ENCODE measurements at regions not wholly inside any gene's neighbourhood (a gene's known extent, or its start where the extent isn't known, plus 50 kb on each side); places are given as distances from the start of the nearest gene placed in this dataset.
A peak's percentile ranks its signal among the peaks of the same experiment; 100 is the strongest.
"Not testable (repeated sequence)": the region's sequence is repeated elsewhere in the genome, so short reads cannot be mapped to it uniquely, and the experiment has no call there.

DNA sequence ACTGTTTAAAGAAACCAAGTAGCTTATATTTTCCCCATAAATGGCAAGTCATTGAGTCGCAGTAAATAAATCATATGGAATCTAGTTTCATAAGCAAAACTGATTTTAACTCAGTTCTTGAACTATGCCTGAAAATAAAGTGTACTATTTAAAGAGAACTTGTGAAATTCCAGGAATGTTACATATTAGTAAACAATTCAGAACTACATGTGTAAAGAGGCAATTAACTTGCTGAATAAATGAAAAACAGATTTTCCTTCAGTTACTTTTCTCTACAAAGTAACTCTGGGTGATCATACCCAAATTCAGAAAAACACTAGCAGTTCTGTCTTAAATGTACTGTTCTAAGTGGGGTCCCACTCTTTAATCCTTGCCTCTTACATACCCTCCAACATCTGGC is 236.1 kb upstream of the EDNRA start:
- H3K27me3 ChIP-seq = no peaks in the 10 kb centered on the region
- H3K4me1 ChIP-seq = no peaks in the 10 kb centered on the region
- DNase-seq (no peak), ATAC-seq (no peak)
- TF ChIP-seq, protein P1, sequence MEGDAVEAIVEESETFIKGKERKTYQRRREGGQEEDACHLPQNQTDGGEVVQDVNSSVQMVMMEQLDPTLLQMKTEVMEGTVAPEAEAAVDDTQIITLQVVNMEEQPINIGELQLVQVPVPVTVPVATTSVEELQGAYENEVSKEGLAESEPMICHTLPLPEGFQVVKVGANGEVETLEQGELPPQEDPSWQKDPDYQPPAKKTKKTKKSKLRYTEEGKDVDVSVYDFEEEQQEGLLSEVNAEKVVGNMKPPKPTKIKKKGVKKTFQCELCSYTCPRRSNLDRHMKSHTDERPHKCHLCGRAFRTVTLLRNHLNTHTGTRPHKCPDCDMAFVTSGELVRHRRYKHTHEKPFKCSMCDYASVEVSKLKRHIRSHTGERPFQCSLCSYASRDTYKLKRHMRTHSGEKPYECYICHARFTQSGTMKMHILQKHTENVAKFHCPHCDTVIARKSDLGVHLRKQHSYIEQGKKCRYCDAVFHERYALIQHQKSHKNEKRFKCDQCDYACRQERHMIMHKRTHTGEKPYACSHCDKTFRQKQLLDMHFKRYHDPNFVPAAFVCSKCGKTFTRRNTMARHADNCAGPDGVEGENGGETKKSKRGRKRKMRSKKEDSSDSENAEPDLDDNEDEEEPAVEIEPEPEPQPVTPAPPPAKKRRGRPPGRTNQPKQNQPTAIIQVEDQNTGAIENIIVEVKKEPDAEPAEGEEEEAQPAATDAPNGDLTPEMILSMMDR (IDR thresholded peaks at IDR 0.05) = no peak
- no peaks in the 10 kb centered on the region for H3K36me3 ChIP-seq
- H3K4me3 ChIP-seq = no peak overlapping the region
- no peak overlapping the region for H3K27ac ChIP-seq
- intact Hi-C loops (cut with DNase I) = no loop called here
- H3K9me3 ChIP-seq = no peaks in the 10 kb centered on the region

DNA sequence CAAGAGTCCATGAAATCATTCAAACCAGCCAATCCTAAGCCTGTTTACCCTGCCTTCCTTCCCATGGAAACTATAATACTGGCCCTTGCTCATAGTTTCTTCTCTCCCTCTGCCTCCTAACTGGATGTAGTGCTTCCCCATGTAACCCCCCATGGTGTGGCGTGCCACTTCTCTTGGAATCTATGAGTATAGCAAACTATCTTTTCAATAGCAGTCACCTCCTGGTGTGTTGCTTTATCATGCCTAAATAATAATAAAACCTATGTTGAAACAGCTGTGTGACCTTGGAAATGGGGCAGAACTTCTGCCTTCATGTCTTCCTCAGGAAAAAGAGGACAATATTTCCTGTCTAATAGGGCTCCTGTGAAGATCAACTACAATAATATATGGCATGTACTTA is 234.8 kb upstream of the EDNRA start:
- Histone ChIP-seq H3K27me3 (no peaks in the 10 kb centered on the region), H3K9me3 (no peaks in the 10 kb centered on the region), H3K36me3 (no peaks in the 10 kb centered on the region), H3K27ac (no peak overlapping the region), H3K4me3 (no peak overlapping the region), H3K4me1 (no peaks in the 10 kb centered on the region)
- intact Hi-C loops (cut with DNase I) = no loop called here
- ATAC-seq (no peak), DNase-seq (no peak)
- TF ChIP-seq, protein P1 (IDR thresholded peaks at IDR 0.05) = no peak

DNA sequence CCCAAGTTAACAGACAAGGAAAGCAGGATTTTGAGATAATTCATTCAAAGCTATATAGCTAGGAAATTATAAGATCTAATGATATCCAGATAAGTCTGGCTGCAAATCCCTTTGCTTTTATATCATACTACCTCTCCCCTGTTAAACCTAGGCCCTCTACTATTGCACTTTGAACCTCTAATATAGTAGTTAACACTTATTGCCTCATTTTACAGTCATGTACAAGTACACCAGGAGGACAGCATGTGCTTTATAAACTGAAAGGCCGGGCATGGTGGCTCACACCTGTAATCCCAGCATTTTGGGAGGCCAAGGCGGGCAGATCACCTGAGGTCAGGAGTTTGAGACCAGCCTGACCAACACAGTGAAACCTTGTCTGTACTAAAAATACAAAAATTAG is 234.4 kb upstream of the EDNRA start:
- H3K27ac ChIP-seq; H3K36me3 ChIP-seq; intact Hi-C loops (cut with DNase I); H3K27me3 ChIP-seq; H3K4me3 ChIP-seq; H3K9me3 ChIP-seq; H3K4me1 ChIP-seq; DNase-seq; ATAC-seq: not testable (repeated sequence)

DNA sequence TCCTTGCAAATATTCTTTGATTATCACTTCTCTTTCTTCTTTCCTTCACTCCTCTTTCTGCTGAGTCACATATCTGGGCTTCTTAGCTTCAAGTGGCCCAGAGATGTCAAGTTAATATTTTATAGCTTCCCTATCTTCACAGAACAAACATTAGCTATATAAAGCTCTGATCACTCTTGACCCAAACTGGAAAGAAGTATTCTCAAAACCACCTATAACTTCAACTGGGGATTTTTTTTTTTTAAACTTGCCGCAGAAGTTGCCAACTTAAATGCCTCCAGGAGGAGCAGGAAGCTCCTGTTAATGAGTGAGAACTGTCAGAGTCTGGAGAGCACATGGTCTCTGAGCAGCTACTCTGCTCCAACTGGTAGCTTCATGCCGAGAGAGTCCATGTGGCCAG is 233.3 kb upstream of the EDNRA start:
- ATAC-seq (peak; percentile 26), DNase-seq (no peak)
- H3K27me3 ChIP-seq = no peaks in the 10 kb centered on the region
- TF ChIP-seq, protein P1 (IDR thresholded peaks at IDR 0.05) = no peak
- no peaks in the 10 kb centered on the region for H3K36me3 ChIP-seq
- no peak overlapping the region for H3K4me3 ChIP-seq
- H3K27ac ChIP-seq = no peak overlapping the region
- intact Hi-C loops (cut with DNase I) = no loop called here
- no peaks in the 10 kb centered on the region for H3K9me3 ChIP-seq
- H3K4me1 ChIP-seq = no peaks in the 10 kb centered on the region

DNA sequence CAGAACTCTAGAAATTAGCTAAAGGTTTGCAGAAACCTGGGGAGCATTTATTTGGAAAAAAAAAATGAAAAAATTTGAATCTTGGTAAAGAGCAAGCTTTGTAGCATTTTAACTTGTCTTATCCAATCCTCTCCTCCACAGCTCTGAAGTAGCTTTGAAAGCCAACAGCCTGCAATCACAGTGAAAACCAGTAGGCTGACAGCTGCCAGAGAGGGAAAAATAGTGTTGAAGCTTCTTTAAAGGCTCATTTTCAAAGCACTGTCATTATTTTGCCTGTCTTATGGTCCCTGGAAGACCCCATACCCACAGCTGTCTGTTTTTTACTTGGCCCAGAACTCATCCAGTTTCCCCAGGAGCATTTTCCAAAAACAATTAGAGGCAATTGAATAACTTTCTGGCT is 230.8 kb upstream of the EDNRA start:
- no peak for ATAC-seq
- no peaks in the 10 kb centered on the region for H3K4me1 ChIP-seq
- H3K4me3 ChIP-seq = no peak overlapping the region
- H3K36me3 ChIP-seq = no peaks in the 10 kb centered on the region
- no peak for DNase-seq
- peaks cover 0 to under 1% of the 10 kb centered on the region in 2 donors for H3K9me3 ChIP-seq
- TF ChIP-seq, protein P1 (IDR thresholded peaks at IDR 0.05) = no peak
- intact Hi-C loops (cut with DNase I) = no loop called here
- no peaks in the 10 kb centered on the region for H3K27me3 ChIP-seq
- no peak overlapping the region for H3K27ac ChIP-seq

DNA sequence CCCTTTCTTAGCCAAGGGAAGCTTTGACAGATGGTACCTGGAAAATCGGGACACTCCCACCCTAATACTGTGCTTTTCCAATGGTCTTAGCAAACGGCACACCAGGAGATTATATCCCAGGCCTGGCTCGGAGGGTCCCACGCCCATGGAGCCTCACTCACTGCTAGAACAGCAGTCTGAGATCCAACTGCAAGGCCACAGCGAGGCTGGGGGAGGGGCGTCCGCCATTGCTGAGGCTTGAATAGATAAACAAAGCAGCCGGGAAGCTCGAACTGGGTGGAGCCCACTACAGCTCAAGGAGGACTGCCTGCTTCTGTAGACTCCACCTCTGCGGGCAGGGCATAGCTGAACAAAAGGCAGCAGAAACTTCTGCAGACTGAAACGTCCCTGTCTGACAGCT is 225.6 kb upstream of the EDNRA start:
- H3K27me3 ChIP-seq; H3K36me3 ChIP-seq; intact Hi-C loops (cut with DNase I); H3K4me3 ChIP-seq; H3K4me1 ChIP-seq; H3K27ac ChIP-seq; ATAC-seq; H3K9me3 ChIP-seq: not testable (repeated sequence)
- DNase-seq = peak in 1 of 4 donors; percentile 41

DNA sequence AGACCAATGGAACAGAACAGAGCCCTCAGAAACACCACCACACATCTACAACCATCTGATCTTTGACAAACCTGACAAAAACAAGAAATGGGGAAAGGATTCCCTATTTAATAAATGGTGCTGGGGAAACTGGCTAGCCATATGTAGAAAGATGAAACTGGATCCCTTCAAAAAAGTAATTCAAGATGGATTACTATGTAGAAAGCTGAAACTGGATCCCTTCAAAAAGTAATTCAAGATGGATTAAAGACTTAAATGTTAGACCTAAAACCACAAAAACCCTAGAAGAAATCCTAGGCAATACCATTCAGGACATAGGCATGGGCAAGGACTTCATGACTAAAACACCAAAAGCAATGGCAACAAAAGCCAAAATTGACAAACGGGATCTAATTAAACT is 221.6 kb upstream of the EDNRA start:
- H3K4me3 ChIP-seq = not testable (repeated sequence)

More for the DNA sequence above, 221.6 kb upstream of the EDNRA start:
- H3K27me3 ChIP-seq; H3K4me1 ChIP-seq; ATAC-seq; H3K36me3 ChIP-seq; intact Hi-C loops (cut with DNase I); H3K9me3 ChIP-seq; DNase-seq; H3K27ac ChIP-seq: not testable (repeated sequence)

Measured in left lung (tissue), 4 donors.